EL (cell line): ENCODE measurements at regions not wholly inside any gene's neighbourhood (a gene's known extent, or its start where the extent isn't known, plus 50 kb on each side); places are given as distances from the start of the nearest gene placed in this dataset.

Experiments used
- DNase-seq: peaks from one replicate; pipeline ENCODE4 v3.0.0-alpha.2; 2016

- peak; percentile 43 for DNase-seq
These were observed 64.8 kb upstream of the PLEKHG3 start for GRCh38 chr14:64639340-64639821.

- DNase-seq = no peak
These were observed 63.4 kb upstream of the PLEKHG3 start for GRCh38 chr14:64640839-64641238.

DNA sequence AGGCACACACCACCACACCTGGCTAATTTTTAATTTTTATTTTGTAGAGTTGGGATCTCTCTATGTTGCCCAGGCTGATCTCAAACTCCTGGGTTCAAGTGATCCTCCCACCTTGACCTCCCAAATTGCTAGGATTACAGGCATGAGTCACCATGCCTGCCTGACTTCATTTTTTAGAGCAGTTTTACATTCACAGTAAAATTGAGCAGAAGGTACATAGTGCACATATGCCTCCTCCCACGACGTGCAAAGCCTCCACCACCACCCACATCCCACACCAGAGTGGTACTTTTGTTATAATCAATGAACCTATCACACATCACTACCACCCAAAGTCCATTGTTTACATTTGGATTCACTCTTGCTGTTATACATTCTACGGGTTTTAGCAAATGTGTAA, 62.5 kb upstream of the PLEKHG3 start:
- DNase-seq = no peak

- DNase-seq = no peak
These were observed 60.5 kb upstream of the PLEKHG3 start for GRCh38 chr14:64643709-64644108.

- DNase-seq = no peak
These were observed 59.6 kb upstream of the PLEKHG3 start for GRCh38 chr14:64644629-64645028.

- DNase-seq = peak; percentile 98
These were observed 58.9 kb upstream of the PLEKHG3 start for GRCh38 chr14:64645220-64645892.

GRCh38 chr14:64646103-64646502, 58.1 kb upstream of the PLEKHG3 start:
- peak; percentile 45 for DNase-seq

DNA sequence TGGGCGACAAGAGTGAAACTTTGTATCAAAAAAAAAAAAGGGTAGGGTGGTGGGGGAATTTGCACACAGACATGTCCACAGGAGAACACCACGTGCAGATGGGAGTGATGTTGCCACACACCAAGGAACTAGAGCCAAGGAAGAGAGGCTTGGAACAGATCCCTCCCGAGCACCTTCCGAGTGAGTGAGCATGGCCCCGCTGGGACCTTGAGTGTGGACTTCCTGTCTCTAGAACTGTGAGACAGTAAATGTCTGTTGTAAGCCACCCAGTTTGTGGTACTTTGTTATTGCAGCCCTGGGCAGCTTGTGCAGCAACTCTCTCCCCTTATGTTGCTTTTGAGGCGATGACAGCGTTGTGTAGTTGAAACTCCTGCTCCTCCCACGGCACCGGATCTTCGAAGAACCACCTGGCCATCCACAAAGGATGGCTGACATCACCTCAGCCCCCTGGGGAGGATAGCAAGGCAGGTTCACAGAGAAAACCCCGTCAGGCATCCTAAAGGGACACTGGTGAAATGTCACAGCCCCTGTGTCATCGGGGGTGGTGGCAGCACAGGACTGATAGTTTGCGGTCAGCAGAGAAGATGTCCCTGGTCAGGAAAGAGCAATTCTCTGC, 54.7 kb upstream of the PLEKHG3 start:
- DNase-seq = peak; percentile 38

- DNase-seq = no peak
These were observed 50.4 kb upstream of the PLEKHG3 start for GRCh38 chr14:64653900-64654245.

GRCh38 chr14:64654246-64654900, 49.9 kb upstream of the PLEKHG3 start:
- DNase-seq = peak; percentile 84
